ENCODE measurements at regions not wholly inside any gene's neighbourhood (a gene's known extent, or its start where the extent isn't known, plus 50 kb on each side); places are given as distances from the start of the nearest gene placed in this dataset.

GRCh38 chr2:18180912-18181311 lies 302.4 kb downstream of the KCNS3 start:
- TF ChIP-seq POLR2A (IDR thresholded peaks at IDR 0.05; ENCODE audit: low read depth, low read length) (no peak), POLR2AphosphoS5 (IDR thresholded peaks at IDR 0.05; ENCODE audit: low read depth, low read length) (no peak)
